Retina (tissue), 1 donor: ENCODE measurements at regions not wholly inside any gene's neighbourhood (a gene's known extent, or its start where the extent isn't known, plus 50 kb on each side); places are given as distances from the start of the nearest gene placed in this dataset.
A peak's percentile ranks its signal among the peaks of the same experiment; 100 is the strongest.

Experiments
- DNase-seq: peaks from one replicate; pipeline ENCODE4 v3.0.0-alpha.2; 2016

DNA sequence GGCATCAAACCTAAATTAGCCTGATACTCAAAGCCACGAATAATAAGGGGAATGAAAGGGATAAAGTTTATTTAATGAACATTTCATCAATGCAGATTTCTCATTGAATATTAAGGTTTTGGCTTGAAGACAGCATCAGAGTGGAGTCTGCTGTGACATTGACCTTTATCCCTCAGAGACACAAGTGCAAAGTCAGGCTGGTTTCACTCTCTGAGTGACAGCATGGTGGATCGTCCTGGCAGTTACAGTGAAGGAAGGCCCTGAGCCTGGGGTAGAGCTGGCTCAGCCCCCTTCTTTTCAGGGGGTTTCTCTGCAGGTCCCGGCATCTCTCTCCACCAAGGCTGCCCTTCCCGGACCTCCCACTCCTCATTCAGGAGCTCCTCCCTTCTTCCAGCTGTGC, 503.1 kb downstream of the PREX1 start:
- DNase-seq = no peak

GRCh38 chr20:48321271-48321670, 506.5 kb downstream of the PREX1 start:
- DNase-seq = no peak

GRCh38 chr20:48319943-48320584, 507.7 kb downstream of the PREX1 start:
- no peak for DNase-seq

GRCh38 chr20:48317578-48317977, 510.2 kb downstream of the PREX1 start:
- no peak for DNase-seq

DNA sequence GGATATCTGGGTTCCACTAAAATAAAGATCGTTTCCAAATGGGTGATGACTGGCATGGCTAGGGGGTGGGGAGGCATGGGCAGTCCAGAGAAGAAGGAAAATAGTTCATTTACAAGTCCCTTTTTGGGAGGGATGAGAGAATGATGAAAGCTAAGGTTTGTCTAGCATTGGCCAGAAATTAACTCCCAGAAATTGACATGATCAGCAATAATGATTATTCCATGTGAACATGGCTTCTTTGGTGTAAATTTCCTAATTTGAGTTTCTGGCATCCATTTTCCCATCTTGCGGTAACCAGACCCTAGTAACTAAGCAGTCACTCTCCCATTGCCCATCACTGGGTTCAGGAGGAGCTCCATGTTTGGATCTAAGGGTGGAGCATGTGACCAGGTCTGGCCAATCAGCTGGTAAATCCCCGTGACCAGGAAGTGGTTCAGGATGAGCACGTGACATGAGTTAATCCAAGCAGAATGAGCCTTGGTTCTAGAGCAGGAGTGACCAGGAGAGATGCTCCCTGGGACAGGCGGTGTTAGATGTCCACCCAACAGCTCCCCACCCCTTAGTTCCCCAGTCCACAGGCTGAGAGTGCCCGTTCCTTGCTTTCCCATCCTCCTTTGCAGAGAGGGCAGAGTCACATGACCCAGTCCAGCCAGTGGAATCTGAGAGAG, 512.7 kb downstream of the PREX1 start:
- DNase-seq = no peak

DNA sequence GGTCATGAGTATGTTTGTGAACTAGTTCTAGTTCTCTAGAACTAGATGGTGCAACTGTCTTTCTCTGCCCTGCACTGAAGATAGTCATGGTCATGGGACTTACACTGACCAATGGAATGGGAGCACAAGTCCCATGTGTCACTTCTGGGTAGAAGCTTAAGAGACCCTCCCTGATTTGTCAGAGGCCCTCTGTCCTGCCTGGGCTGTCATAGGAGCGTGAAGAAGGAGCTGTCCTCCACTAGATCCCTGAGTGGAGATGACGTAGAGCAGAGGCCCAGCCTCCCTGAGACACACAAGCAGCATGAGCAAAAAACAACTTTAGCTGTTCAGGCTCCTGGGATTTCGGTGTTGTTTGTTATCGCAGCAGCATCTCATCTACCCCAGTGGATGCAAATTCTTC, 514.5 kb downstream of the PREX1 start:
- DNase-seq = no peak

- DNase-seq = no peak
Observed at GRCh38 chr20:48311956-48312355, 515.8 kb downstream of the PREX1 start.

DNA sequence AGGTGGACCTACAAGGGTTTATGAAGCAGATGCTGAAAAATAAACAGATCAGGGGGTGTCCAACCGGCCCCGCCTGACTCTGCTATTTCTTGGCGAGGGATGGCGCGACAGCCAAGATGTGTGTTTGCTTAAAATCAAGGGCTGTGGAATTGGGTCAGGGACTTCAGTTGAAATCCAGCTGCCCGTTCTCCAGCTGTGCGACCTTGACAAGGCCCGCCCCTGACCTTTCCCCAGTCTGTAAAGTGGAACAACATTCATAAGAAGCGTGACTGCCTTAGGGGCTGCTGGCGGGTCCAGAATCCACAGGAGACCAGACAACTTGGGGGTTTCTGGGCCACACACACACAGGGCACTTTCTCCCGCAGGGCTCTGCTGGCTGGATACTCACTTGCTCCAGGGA, 517.5 kb downstream of the PREX1 start:
- peak; percentile 22 for DNase-seq

- no peak for DNase-seq
Observed at GRCh38 chr20:48309293-48309692, 518.5 kb downstream of the PREX1 start.

DNA sequence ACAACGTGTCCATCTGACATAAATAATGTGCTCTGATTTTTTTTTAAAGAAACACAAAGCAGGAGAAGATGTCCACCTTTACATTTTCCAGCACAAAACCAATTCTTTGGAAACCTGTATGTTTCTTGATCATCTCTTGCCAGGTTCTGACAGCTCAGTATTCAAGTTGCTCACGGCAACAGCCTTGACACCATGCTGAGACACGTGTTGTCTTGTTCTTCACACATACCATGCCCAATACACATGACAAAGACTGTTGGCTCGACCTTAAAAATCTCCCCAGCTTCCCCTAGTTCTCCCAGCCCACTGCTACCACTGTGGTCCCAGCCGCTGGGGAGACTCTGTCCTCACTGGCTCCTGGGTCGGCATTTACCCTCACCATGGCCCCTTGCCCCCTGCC, 518.9 kb downstream of the PREX1 start:
- no peak for DNase-seq

DNA sequence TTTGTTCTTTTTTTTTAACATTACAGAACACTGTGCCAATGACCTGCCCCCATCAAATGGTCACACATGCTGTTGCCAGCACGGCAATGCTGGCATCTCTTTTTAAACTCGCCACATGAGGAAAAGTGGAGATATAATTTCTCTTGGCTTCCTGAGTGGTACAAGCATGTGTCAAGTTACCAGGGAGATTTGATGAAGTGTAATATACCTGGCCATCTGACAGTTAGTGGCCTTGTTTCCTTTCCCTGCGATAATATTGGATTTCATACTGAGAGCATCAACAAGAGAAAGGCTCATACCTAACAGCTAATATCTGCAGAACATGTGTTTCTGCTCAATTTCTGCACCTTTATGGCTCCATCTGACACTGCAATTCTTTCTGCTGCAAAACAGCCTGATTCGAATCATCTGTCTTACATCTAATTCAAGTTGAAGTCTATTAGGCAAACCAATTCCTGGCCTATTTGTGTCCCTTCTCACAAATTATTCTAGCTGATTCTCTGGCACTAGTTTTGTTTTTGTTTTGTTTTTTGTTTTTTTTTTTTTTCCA, 519.5 kb downstream of the PREX1 start:
- DNase-seq = no peak

- DNase-seq = no peak
Observed at GRCh38 chr20:48307277-48307676, 520.5 kb downstream of the PREX1 start.

DNA sequence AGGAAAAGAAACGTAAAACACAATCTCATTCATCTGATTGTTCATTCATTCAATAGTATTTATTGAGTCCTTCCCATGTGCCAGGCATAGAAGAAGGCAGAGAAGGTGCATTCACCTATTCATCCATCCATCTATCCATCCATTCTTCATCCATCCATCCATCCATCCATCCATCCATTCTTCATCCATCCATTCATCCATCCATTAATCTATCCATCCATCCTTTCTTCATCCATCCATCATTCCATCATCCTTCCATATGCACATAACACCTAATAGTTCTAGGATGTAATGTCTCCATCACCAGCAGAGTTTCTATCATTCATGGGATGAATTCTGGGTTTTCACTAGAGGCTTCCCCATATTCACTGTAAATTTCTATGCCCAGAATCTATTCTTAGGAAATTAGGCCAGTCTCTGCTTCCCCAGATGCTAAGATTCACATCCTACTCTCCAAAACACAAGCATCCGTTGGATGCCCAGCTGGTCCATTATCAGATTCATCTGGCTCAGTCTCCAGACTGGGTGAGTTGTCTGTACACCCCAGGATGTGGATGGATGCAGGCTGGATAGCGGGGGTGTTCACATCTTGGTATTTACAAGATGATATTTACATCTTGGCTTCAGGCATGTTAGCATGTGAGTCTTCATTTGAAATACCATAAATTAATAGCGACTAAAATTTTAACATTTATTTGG, 517.7 kb upstream of the SULF2 start:
- DNase-seq = no peak

DNA sequence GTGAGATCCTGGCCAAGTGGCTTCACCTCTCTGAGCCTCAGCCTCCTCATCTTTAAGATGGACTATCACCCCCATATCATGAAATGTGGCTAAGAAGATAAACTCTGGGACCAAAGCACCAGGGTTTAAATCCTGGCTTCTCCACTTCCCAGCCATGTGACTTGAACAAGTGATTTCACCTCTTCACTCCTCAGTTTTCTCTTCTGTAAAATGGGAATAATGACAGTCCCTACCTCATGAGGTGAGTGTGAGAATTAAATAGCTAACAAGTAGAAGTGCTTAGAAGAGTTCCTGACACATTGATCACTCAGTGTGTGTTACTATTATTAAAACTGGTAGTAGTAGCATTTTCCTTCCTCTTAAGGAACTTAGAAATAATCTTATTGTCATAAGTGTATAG, 516.9 kb upstream of the SULF2 start:
- no peak for DNase-seq

- DNase-seq = no peak
Observed at GRCh38 chr20:48301189-48301588, 515.9 kb upstream of the SULF2 start.

GRCh38 chr20:48300529-48300928, 515.2 kb upstream of the SULF2 start:
- DNase-seq = no peak

DNA sequence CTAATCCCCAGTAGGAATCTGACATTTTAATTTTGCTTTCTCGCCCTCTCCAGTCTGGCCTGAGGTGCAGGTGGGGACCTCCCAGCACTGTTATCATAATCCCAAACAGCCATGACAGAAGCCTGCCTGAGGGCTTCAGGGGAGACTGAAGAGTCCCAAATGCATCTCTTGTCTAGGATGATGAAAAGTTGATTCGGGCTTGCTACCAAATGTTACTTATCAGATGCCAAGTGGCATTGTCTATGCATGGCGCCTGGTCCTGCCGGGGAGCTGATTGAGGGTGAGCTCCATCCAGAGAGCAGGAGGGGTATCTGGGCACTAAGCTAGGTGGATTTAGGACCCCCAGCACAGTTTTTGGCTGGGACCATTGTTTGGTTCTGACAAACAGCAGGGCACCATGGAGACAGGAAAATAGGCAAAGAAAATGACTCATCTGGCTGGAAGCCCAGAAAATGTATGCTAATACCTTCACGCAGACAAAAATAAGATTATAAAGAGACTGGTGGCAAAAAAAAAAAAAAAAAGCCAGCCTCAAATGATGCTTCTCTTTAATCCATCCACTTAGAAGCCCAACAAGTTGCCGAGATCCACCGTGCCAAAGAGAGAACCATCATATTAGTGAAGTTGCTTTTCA, 513.7 kb upstream of the SULF2 start:
- no peak for DNase-seq

- no peak for DNase-seq
Observed at GRCh38 chr20:48298433-48298832, 513.2 kb upstream of the SULF2 start.

DNA sequence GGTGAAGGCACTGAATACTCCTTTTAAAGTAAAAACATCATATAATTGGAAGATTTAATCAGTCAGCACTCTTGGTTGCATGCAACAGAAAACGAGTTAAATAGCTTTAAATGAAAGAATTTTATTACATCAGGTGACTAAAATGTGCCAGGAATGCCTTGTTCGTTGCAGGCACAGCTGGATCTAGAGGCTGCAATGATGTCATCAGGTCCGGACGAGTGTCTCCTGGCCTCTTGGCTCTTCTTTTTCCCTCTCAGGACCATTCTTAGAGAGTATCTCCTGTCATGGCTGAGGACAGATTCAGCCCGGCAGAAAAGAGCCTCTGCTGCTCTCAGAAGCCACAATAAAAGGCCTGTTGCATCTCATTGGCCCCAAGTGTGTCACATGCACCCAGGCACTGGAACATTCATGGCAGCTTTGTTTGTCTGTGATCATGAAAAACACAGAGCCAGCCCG, 510.7 kb upstream of the SULF2 start:
- peak; percentile 28 for DNase-seq

- peak; percentile 68 for DNase-seq
Observed at GRCh38 chr20:48295445-48295903, 510.2 kb upstream of the SULF2 start.

DNA sequence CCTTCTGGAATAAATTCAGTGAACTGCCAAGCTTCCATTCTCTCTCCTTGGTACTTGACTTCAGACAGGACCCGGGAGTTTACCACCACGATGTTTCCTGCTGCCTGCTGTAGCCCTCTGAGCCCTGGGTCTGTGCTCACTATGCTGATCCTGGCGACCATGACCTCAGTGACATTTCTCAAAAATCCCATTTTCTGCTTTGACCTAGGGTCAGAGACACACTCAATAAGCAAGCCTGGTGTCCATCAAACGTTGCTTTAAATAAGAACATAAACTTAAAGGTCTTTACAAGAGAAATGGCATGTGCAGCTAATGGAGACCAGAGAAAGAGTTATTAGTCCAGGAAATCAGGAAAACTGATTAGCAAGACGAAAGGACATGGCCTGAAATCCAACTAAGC, 509.7 kb upstream of the SULF2 start:
- no peak for DNase-seq

DNA sequence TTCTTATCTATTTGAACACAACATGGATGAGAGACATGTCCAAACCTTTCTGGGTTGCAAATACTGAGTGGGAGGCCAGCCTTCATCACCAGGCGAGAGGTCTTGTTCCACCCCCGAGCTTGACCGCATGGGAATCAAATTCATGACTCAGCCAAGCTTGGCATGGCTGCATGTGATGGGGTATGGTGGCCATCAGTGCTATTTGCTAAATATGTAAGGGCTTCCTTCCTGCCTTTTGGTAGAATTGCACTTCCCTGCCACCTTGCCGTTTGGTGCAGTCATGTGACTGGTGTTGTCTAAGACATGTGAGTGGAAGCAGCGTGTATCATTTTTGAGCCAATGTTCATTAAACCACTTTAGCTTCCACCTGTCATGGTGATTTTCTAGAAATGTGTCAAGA, 508.9 kb upstream of the SULF2 start:
- no peak for DNase-seq

- DNase-seq = peak; percentile 25
Observed at GRCh38 chr20:48293671-48294070, 508.4 kb upstream of the SULF2 start.
